Thoracic aorta (tissue), 2 donors: ENCODE measurements at regions not wholly inside any gene's neighbourhood (a gene's known extent, or its start where the extent isn't known, plus 50 kb on each side); places are given as distances from the start of the nearest gene placed in this dataset.

ENCODE experiments used
- ATAC-seq: fragments of 150-250 bp; one replicate; pipeline ENCODE4 v1.8.0; 2017; ENCODE audit warnings: low read depth; ENCODE audit not compliant: insufficient number of reproducible peaks, low FRiP score
- DNase-seq: peaks from one replicate; pipeline ENCODE4 v3.0.0-alpha.2; 2020; ENCODE audit warnings: low spot score
- H3K27ac ChIP-seq, 2 donors: fragments of 200-600 bp; sonication (generic); 1 replicate in 1 of 2; 2 replicates in 1 of 2; pipeline ENCODE4 v1.5.1; 2016; ENCODE audit warnings: mild to moderate bottlenecking in 2 of 2, moderate library complexity in 2 of 2
- H3K27me3 ChIP-seq: fragments of 200-600 bp; sonication (generic); replicated peaks from 2 replicates; pipeline ENCODE4 v1.6.0; 2016; ENCODE audit warnings: mild to moderate bottlenecking; ENCODE audit not compliant: insufficient read depth
- H3K36me3 ChIP-seq: fragments of 200-600 bp; sonication (generic); one replicate; pipeline ENCODE4 v1.5.1; 2016
- H3K4me1 ChIP-seq, 2 donors: fragments of 200-600 bp; sonication (generic); 1 replicate in 1 of 2; 2 replicates in 1 of 2; pipeline versions ENCODE4 v1.5.1 to v1.6.0; 2016; ENCODE audit warnings: low read depth in 2 of 2, mild to moderate bottlenecking in 1 of 2; ENCODE audit not compliant: control insufficient read depth in 1 of 2
- H3K4me3 ChIP-seq: fragments of 200-600 bp; sonication (generic); 2 replicates; pipeline ENCODE4 v1.5.1; 2016; ENCODE audit warnings: mild to moderate bottlenecking
- H3K9me3 ChIP-seq: fragments of 200-600 bp; sonication (generic); 2 replicates; pipeline ENCODE4 v1.5.1; 2016
- CTCF ChIP-seq: fragments of 200-600 bp; sonication (generic); IDR thresholded peaks from one replicate; pipeline ENCODE4 v1.5.1; 2019; ENCODE audit warnings: antibody characterized with exemption

- DNase-seq (no peak), ATAC-seq (no peak)
- H3K4me3 ChIP-seq, result no peak overlapping the region
- TF ChIP-seq CTCF, result no peak
- no peak overlapping the region for H3K27ac ChIP-seq
- H3K9me3 ChIP-seq, result no peaks in the 10 kb centered on the region
- peaks cover 0 to 25% of the 10 kb centered on the region in 2 donors for H3K4me1 ChIP-seq
- no peaks in the 10 kb centered on the region for H3K36me3 ChIP-seq
- no peaks in the 10 kb centered on the region for H3K27me3 ChIP-seq
These were observed 411.9 kb upstream of the TNP1 start for GRCh38 chr2:217271813-217272212.

GRCh38 chr2:217270485-217271121, 410.7 kb upstream of the TNP1 start:
- no peak overlapping the region for H3K4me3 ChIP-seq
- TF ChIP-seq CTCF, result no peak

GRCh38 chr2:217269701-217270484, 410.0 kb upstream of the TNP1 start:
- no peaks in the 10 kb centered on the region for H3K27me3 ChIP-seq
- TF ChIP-seq CTCF, result no peak
- H3K4me3 ChIP-seq, result no peak overlapping the region
- DNase-seq (no peak), ATAC-seq (no peak)
- no peak overlapping the region for H3K27ac ChIP-seq
- peaks cover 0 to 25% of the 10 kb centered on the region in 2 donors for H3K4me1 ChIP-seq
- H3K36me3 ChIP-seq, result no peaks in the 10 kb centered on the region
- no peaks in the 10 kb centered on the region for H3K9me3 ChIP-seq

More at GRCh38 chr2:217270485-217271121, 410.7 kb upstream of the TNP1 start:
- DNase-seq (no peak), ATAC-seq (no peak)
- no peaks in the 10 kb centered on the region for H3K27me3 ChIP-seq
- H3K4me1 ChIP-seq, result peaks cover 0 to 25% of the 10 kb centered on the region in 2 donors
- no peaks in the 10 kb centered on the region for H3K36me3 ChIP-seq
- H3K27ac ChIP-seq, result no peak overlapping the region
- H3K9me3 ChIP-seq, result no peaks in the 10 kb centered on the region

- H3K27me3 ChIP-seq, result no peaks in the 10 kb centered on the region
- no peak for TF ChIP-seq CTCF
- ATAC-seq (no peak), DNase-seq (no peak)
- H3K4me1 ChIP-seq, result peaks cover 0 to 17% of the 10 kb centered on the region in 2 donors
- no peak overlapping the region for H3K4me3 ChIP-seq
- no peaks in the 10 kb centered on the region for H3K9me3 ChIP-seq
- H3K36me3 ChIP-seq, result no peaks in the 10 kb centered on the region
- H3K27ac ChIP-seq, result no peak overlapping the region
These were observed 409.1 kb upstream of the TNP1 start for GRCh38 chr2:217268978-217269377.

- no peaks in the 10 kb centered on the region for H3K9me3 ChIP-seq
- no peak overlapping the region for H3K27ac ChIP-seq
- no peaks in the 10 kb centered on the region for H3K36me3 ChIP-seq
- H3K4me1 ChIP-seq, result peaks cover 0 to 14% of the 10 kb centered on the region in 2 donors
- ATAC-seq (no peak), DNase-seq (no peak)
- no peaks in the 10 kb centered on the region for H3K27me3 ChIP-seq
- no peak overlapping the region for H3K4me3 ChIP-seq
- TF ChIP-seq CTCF, result no peak
These were observed 407.9 kb upstream of the TNP1 start for GRCh38 chr2:217267758-217268157.
